Dedifferentiated amniotic fluid mesenchymal stem cell (primary cell): ENCODE measurements at regions not wholly inside any gene's neighbourhood (a gene's known extent, or its start where the extent isn't known, plus 50 kb on each side); places are given as distances from the start of the nearest gene placed in this dataset.

Experiments used
- DNase-seq: peaks from one replicate; pipeline ENCODE4 v3.0.0-alpha.2; 2016; ENCODE audit errors: extremely low spot score

DNA sequence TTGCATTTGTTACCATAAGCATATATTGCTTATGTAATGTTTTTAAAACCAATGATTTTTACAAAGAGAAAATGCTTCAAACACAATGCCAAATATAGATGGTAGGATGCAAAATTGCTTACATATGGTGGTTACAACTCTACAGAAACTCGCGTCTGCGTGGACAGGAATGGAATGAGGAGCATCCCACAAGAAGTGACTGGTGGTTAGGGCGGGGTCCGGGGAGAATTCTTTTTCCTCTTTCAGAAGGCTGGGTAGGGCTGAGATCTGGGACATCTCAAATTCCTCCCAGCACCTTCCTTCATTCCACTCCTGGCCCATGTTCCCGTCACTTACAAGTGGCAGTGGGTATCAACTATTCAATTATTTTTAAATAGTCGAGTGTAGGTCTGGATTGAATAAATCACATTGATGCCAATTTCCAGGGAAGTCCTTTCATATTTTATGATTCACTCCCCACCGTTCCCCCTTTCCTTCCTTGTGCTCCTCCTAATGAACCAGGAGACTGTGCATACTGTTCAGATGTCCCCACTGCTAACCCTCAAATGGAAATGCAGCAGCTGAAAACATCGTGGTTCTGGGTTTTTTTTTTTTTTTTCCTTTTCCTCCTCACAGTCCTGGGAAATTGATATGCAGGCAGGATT is 174.5 kb upstream of the POU3F1 start:
- peak; percentile 95 for DNase-seq

DNA sequence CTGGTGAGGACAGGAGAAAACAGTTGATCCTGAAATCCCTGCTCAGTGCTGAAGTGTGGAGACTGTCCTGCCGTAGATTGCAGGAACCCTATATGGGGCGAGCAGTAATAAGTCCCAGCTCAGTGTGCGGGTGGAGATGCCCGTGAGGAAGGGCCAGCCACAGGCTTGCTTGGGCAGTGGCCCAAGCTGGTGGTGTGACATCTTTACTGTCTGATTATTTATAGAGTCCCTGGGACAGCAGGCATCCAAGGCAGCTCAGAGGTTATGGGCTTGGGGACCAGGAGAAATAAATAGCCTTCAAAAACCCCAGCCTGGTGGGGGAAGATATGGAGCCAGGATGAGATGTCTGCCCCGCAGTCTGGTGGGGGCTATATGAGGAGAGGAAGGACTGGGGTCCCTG is 170.7 kb upstream of the POU3F1 start:
- no peak for DNase-seq

DNA sequence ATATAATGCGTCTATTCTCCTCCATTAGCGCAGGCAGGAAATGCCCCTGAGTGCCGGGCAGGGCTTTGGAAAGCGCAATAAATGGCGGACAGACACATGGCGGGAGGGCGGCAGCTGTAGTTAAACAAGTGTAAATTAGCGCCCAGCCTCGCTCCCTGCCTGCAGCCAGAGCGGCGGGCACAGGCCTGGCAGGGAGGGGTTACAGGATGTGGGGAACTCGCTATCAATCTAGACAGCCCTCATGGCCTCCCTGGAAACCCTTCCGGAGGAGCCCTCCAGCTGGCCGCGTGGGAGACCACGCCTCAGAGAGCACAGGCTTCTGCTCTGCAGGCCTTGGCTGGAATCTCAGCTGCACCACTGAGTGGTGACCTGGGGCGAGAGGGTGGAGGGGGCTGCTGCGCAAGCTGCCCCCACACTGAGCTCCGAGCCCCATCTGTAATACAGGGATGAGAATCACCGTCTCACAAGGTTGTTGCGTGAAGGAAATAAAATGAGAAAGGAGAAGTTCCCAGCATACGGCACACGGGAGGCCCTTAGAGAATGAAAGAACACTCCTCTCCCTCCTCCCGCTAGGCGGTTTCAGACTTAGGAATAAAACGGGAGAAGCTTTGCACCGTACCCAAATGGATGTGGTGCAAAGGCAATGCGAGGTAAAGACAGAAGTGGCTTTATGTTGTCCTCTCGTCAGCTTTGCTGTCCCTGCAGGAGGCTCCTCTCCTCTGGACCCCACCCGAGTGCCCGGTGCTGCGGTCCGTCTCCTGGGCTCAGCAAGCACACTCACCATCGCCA is 167.2 kb upstream of the POU3F1 start:
- no peak for DNase-seq

DNA sequence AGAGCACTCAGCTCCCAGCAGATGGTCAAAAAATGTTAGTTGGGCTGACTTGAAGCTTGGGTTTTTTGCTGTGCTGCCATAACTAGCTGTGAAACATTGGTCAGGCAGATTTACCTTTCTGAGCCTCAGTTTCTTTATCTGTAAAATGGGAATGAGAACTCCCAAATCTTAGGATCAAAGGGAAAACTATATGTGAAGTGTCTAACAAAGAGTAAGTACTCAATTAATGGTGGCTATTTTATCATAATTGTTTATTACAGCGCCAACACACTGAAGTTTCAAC is 164.2 kb upstream of the POU3F1 start:
- no peak for DNase-seq

DNA sequence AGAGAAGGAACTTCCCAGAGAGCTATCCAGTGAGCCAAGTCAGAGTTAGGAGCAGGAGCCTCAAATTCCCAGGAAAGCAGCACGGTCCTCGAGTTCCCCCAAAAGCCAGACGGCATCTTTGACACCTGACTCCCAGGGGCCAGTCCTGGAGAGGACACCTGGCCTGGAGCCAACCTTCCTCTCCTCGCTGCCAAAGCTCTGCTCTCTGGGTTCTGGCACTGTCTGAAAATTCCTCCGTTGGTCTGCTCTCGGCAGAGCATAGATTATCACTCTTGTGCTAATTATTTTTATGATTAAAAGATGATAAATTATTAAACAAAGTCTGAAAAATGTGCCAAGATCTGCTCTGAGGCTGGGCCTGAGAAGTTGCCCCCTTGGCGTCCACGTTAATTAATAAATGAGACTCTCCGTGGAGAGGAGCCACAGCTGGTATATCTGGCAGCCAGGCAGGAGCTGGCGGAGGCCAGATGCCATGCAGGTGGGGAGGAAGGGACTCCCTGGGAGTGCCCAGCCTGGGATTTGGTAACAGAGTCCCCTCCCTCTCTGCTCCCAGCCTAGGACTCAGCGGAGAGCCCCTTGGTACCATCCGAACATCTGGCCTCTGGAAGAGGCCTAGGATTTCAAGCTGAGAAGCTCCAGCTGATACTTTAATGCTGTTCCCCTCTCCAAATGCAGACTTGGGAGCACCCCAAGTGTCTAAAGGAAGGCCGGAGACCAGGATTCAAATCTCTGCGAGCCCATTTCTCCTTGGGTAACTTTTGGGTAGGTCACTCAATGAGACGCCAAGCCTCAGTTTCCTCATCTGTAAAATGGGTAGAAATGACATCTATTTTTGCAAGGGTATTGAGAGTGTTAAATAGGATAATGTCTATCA is 163.7 kb upstream of the POU3F1 start:
- no peak for DNase-seq

DNA sequence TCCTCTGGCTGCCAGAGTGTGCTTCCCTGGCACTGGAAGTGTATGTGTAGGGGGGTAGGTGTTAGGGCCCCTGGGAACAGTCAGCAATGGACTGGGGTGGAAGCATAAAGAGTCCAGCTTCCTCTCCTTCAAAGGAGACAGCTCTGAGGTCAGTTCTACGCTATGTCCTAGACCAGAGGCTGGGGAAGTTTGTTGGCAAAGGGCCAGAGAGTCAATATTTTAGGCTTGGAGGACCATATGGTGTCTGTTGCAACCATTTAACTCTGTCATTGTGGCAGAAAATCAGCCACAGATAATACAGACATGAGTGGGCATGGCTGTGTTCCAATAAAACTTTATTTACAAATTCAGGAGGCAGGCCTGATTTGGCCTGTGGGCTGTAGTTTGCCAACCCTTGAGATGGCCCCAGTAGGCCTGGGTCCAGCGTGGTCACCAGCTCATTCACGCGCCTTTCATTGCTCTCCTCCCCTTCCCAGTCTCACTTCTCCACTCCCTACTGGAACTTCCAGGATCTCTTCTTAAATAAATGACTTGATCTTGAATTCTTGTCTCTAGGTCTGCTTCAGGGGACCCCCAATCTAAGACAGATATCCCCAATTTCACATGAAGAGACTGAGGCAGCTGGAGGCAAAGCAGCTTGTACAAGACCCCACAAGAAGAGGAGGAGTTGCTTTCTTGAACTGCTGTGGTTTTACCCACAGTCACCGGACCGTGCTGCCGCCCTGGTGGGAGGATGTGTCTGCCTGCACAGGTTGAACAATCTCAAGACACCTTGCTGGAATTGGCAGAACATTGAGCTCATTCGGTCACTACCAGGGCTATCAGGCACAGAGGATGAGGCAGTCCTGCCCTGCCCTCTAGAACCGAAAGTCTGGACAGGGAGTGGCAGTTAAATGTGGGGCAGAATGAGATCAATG is 162.4 kb upstream of the POU3F1 start:
- DNase-seq, result no peak

DNA sequence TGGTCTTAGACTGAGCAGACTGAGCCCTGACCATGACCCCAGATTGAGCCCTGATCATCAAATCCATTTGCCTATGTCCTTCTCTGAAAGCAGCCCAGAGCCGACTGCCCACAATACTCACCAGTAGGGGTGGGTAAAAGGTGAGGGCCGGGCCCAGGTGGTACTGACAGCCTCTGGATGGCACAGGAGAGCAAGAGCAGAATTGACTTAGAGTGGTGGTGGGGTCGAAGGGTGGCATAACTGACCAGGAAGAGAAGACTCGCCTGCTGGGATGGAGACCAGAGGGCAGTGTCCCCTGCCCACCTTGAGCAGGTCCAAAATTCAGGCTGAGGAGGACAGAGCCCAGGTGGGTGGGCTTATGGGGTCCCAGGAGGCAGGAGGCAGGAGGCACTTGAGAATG is 161.3 kb upstream of the POU3F1 start:
- DNase-seq, result no peak

DNA sequence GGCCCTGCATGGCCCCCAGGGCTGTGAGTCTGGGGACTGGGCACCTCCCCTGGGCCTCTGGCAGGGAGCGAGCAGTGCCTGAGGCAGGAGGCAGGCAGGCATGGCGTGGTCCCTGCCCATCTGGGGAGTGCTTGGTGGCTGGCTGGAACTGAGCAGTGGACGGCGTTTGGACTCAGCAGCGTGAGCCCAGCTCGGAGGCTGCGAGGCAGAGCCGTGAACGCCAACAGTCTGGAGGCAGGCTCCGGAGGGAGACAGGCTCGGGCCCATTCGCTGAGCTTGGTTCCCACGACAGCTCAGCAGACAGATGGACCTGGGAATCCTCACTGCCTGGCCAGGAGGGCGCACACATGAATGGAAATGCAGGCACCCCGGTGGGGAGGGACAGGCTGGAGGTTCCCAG is 160.7 kb upstream of the POU3F1 start:
- DNase-seq, result no peak

DNA sequence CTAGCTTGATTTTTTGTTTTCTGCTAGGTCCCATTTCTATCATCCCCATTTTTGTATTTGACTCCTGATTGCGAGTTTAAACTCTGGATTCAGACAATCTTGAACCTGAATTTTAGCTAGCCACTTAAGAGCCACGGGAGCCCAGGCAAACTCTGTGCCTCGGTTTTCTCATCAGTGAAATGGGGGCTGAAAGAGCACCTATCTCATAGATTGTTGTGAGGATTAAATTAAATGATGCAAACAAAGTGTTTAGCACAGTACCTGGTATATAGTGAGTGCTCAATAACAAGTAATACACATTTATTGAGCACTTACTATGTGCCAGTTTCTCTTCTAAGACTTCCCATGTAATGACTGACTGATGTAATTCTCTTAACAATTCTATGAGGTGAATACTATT is 158.1 kb upstream of the POU3F1 start:
- DNase-seq, result no peak

DNA sequence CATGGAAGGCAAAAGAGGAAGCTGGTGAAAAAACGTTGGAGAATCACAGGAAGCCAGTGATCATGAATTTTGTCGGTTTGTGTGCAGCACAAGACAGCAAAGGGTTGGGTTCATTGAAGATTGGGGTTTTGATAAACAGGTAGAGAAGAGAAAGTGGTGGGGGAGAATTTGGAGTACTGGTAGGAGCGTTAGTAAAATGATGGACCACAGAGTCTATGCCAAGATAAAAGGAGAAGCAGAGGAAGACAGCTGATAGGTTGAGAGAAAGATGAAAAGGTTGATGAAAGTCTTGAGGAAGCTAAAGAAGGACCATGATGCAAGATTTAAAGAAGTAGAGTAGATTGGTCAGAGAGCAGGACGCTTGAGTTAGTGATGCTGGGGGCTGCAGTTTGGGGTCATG is 156.8 kb upstream of the POU3F1 start:
- DNase-seq, result no peak

DNA sequence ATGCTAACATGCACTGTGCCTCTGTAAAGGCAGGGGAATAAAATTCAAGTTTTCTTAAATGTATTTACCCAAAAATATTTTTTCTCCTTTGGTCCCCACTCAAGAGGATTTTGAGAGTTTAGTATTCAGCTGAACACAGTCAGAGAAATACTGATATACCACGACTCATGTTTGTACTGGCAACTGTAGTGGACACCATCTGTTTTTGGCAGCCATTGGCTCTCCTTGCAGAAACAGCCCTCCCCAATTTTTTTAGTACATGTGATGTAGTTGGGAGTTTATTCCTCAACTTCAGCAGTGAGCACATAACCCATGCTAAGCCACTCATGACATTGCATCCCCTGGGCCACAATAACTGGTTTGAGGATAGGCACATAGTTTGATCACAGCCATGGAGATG is 154.8 kb upstream of the POU3F1 start:
- no peak for DNase-seq

DNA sequence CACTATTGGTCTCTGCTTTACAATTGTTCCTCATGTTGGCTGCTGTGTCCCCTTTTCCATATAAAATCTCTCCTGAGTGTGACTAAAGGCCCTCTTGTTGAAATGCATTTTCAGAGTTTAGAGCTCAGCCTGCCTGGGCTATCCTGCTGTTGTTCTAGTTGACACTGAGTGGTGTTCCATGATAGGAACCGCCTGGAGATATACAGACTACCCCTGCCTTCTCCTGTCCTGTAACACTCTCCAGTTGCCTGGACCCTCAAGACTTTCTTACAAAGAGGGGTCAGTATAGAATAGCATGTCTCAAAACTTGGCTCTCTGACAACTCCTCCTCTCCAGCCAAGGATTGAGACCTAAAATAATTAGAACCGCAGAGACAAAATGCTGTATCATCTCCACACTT is 152.0 kb upstream of the POU3F1 start:
- no peak for DNase-seq

DNA sequence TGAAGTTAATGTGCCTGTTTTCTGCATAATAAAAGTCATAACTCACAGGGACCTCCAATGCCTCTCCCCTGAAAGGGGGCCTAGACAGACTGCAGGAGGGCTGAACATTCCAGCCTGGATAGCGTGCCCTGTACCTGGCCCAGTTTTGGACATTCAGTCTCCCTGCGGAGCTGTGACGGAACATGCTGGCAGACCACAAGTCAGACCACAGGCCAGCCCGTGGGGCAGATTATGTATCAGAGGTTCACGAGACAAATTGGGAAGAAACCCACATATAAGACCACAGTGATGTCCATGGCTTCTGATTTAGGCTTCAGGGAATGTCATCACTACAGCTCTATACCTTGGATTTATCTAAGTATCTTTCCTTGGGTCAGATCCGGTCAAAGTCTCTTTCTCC is 151.5 kb upstream of the POU3F1 start:
- no peak for DNase-seq

DNA sequence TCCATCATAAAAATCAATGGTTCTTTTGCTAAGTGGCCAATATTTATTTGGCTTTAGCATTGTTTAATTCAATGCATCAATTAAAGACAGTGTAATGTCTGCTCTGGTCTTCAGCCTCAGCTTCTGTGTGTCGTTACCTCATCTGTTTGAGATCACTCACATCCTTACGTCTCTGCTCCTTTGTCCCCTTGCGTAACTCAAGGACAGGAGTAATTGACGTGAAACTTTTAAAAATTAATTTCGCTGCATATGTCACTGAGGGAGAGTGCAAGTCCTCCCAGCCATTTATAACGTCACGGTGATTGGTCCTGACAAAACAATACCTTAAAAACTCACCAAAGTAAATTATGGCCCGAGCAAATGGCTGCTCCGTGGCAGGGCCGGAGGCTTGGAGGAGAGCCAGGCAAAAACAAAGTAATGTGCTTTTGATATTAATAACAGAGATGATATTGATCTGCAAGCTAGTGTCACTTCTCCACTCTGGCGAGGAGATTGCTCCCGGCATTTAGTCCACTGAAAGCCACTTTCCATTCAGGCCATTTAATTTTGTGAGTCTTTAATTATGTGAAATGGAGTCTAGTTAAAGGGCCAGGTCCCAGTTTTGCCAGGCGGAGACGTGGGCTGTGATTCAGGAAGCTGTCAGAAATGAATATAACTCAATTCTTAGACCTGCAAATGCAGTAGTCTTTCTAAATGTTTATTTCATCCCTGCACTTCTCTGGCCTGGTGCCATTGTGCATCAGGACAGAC is 150.9 kb upstream of the POU3F1 start:
- DNase-seq, result no peak

DNA sequence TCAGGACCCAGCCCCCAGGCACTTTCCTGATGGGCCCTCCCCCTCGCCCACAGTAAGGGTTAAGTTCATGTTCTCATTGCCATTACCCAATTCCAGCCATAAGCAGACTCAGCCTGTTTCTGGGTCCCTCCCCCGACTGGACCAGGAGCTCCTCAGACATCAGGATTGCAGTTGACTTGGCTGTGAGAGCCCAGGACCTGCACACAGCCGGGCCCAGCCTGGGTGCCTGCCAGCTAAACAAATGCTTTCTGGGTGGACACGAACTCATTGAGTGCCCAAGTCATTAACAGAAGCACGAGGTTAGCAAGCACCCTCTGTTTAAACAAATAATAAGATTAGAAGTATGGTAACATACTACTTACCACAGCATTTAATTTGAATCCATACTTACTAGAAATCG is 147.9 kb upstream of the POU3F1 start:
- DNase-seq, result no peak

DNA sequence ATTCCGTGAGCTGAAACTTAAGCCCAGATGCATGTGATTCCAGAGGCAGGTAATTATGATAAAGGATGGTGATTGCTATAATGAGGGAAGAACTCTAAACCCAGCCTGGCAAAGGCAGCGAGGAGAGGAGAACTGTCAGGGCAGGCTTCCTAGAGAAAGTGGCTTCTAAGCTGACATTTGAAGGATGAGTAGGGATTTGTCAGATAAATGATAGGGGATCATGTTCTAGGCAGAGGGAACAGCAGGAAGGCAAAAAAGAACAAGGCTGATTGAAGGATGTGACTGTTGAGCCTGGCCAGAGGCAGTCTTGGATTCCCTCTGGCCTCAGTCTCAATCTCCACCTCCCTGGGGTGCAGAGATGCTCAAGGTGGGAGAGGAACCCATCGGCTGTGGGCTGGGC is 146.4 kb upstream of the POU3F1 start:
- no peak for DNase-seq

DNA sequence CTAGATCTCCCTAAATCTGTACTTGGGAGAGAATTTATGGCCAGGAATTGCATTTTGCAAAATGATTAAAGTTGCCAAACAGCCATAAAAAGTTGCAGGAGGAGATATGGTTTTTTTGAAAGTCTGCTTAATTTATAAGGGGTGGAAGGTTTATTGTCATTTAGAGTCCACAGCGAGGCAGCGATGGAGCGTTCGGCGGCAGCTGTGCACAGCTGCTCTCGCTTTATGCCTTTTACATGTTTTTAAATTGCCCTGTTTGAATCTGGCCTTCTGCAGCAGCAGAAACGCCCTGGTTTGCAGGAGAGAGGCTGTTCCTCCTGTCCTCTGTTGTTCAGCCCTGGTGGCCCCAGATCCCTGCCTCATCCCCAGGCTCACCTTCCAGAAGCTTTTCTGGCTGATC is 144.9 kb upstream of the POU3F1 start:
- no peak for DNase-seq

DNA sequence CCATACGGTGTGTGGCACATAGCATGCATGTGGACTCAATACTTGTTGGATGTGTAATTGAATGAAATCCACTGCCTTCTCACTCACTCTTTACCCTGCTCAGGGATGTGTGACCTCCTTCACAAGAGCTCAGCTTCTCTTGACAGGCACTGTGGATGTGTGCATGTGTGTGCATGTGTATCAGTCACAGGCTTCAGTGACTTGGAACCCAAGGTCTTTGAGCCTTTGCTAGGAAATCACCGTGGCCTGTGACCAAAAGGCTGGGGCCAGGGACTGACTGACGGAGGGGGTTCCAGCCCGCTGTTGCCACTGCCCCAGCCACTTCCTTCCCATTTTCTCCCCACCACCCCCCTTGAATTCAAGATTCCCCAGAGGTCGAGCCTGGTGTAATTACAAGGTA is 144.4 kb upstream of the POU3F1 start:
- DNase-seq, result no peak

DNA sequence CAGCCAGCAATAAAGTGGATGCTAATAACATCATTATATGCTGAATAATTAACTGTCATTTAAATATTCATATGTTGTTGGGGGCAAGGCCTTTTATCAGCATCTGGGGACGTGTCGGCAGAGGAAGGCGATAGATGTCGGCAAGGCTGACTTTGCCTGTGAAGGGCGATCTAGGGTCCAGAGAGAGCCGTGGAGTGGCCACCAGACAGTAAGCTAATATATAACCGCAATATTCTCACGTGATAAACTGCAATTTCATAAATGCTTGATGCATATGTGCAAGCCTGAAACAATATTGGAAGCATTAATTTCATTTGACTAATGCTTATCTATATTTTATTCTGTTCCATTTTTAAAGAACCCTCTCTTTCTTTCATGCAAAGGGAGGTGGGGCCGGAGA is 141.0 kb upstream of the POU3F1 start:
- no peak for DNase-seq

DNA sequence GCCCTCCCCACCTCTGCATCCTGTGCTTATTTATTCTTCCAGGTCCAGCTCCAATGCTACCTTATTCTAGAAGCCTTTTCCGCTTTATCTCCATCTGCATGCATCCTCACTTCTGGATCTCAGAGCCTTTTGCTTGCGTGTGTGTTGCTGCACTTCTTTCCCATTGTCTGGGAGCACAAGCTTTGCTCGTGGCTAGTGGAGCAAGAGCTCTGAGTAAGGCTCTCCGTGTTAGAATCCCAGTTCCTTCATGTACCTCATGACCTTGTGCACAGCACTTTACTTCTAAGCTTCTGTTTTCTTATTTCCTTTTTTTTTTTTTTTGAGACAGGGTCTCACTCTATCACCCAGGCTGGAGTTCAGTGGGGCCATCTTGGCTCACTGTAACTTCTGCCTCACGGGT is 140.0 kb upstream of the POU3F1 start:
- no peak for DNase-seq

DNA sequence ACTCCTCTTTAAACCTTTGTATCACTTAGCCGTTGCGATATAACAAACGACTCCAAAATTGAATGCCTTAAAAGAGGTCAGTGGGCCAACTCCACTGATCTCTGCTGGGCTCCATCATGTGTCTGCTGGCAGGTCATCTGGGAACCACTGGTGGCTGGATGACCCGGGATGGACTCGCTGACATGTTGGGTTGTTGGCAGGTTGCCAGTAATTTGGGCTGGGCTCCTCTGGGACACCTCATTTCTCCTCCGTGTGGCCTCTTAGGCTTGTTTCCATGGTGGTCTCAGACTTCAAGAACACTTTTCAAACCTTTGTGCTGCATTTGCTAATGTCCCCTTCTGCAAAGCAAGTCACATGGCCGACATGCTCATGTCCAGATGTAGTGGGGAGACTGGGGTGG is 139.3 kb upstream of the POU3F1 start:
- no peak for DNase-seq
